Right lobe of liver (tissue), 4 donors: ENCODE measurements at regions not wholly inside any gene's neighbourhood (a gene's known extent, or its start where the extent isn't known, plus 50 kb on each side); places are given as distances from the start of the nearest gene placed in this dataset.

ENCODE experiments used
- POLR2A ChIP-seq: fragments of 450-650 bp; IDR thresholded peaks from one replicate; pipeline ENCODE4 v1.6.1; 2017; ENCODE audit warnings: antibody characterized with exemption, mild to moderate bottlenecking
- TF ChIP-seq, protein P1 (sequence below), 4 donors: fragments of 200-600 bp in 3 of 4; fragments of 450-650 bp in 1 of 4; IDR thresholded peaks; one replicate each; pipeline versions ENCODE4 v1.5.1 to v1.8.0; 2016 to 2022; ENCODE audit warnings: antibody characterized with exemption in 4 of 4, mild to moderate bottlenecking in 2 of 4
- donor health status: DM: no; HTN: no; CAD: no.
- donor health status: DM: no; HTN: no; CAD: no.
- donor health status: DM: no; HTN: yes; CAD: no.

- TF ChIP-seq POLR2A: no peak
- TF ChIP-seq, protein P1, sequence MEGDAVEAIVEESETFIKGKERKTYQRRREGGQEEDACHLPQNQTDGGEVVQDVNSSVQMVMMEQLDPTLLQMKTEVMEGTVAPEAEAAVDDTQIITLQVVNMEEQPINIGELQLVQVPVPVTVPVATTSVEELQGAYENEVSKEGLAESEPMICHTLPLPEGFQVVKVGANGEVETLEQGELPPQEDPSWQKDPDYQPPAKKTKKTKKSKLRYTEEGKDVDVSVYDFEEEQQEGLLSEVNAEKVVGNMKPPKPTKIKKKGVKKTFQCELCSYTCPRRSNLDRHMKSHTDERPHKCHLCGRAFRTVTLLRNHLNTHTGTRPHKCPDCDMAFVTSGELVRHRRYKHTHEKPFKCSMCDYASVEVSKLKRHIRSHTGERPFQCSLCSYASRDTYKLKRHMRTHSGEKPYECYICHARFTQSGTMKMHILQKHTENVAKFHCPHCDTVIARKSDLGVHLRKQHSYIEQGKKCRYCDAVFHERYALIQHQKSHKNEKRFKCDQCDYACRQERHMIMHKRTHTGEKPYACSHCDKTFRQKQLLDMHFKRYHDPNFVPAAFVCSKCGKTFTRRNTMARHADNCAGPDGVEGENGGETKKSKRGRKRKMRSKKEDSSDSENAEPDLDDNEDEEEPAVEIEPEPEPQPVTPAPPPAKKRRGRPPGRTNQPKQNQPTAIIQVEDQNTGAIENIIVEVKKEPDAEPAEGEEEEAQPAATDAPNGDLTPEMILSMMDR (IDR thresholded peaks at IDR 0.05): no peak
Observed at GRCh38 chr4:181784881-181785280, 458.3 kb upstream of the TENM3 start.
